Small intestine (tissue), 7 donors: ENCODE measurements at regions not wholly inside any gene's neighbourhood (a gene's known extent, or its start where the extent isn't known, plus 50 kb on each side); places are given as distances from the start of the nearest gene placed in this dataset.
A peak's percentile ranks its signal among the peaks of the same experiment; 100 is the strongest.

Experiments
- DNase-seq, 2 donors: peaks; one replicate each; pipeline versions ENCODE4 v3.0.0 to v3.0.0-alpha.2; 2013
- FAIRE-seq: peaks from 2 replicates; lab custom pipeline; 2012; peaks lifted over from hg19 to GRCh38; lab: Jason Lieb, UNC
- H3K27ac ChIP-seq, 3 donors: one replicate each; pipeline ENCODE4 v1.5.1; 2013; ENCODE audit warnings: low read length in 2 of 3, mild to moderate bottlenecking in 2 of 3, control low read depth in 1 of 3, inconsistent platforms in 1 of 3, low read depth in 1 of 3, moderate library complexity in 1 of 3
- H3K27me3 ChIP-seq, 3 donors: one replicate each; pipeline ENCODE4 v1.6.1; 2013; ENCODE audit warnings: low read length in 3 of 3, inconsistent platforms in 1 of 3; ENCODE audit not compliant: control insufficient read depth in 3 of 3, insufficient read depth in 3 of 3
- H3K36me3 ChIP-seq, 3 donors: one replicate each; pipeline ENCODE4 v1.6.1; 2013; ENCODE audit warnings: low read length in 3 of 3, inconsistent platforms in 1 of 3, low read depth in 1 of 3, mild to moderate bottlenecking in 1 of 3, moderate library complexity in 1 of 3; ENCODE audit not compliant: control insufficient read depth in 3 of 3, insufficient read depth in 2 of 3
- H3K4me1 ChIP-seq, 3 donors: one replicate each; pipeline ENCODE4 v1.6.1; 2013; ENCODE audit warnings: low read length in 2 of 3, inconsistent platforms in 1 of 3, low read depth in 1 of 3, mild to moderate bottlenecking in 1 of 3, moderate library complexity in 1 of 3; ENCODE audit not compliant: control insufficient read depth in 3 of 3, insufficient read depth in 2 of 3
- H3K4me3 ChIP-seq, 3 donors: one replicate each; pipeline ENCODE4 v1.5.1; 2013; ENCODE audit warnings: low read length in 3 of 3, control low read depth in 1 of 3, inconsistent platforms in 1 of 3, low read depth in 1 of 3, mild to moderate bottlenecking in 1 of 3, moderate library complexity in 1 of 3
- H3K9me3 ChIP-seq, 2 donors: one replicate each; pipeline ENCODE4 v1.6.1; 2013; ENCODE audit warnings: low read depth in 1 of 2, low read length in 1 of 2; ENCODE audit not compliant: control insufficient read depth in 2 of 2, insufficient read depth in 1 of 2
- WGBS, 3 donors: extraction: QIAGEN DNeasy Blood & Tissue Kit; methylation state at CpG; one replicate each; pipeline ENCODE4 v1.1.7; 2013; 5-methylcytosine and 5-hydroxymethylcytosine counted together
- donor health status: healthy with polysubstance abuse.
- donor health status: control.
- donor health status: control.
- donor health status: Bipolar disorder and iron deficiency.
- donor health status: healthy.

DNA sequence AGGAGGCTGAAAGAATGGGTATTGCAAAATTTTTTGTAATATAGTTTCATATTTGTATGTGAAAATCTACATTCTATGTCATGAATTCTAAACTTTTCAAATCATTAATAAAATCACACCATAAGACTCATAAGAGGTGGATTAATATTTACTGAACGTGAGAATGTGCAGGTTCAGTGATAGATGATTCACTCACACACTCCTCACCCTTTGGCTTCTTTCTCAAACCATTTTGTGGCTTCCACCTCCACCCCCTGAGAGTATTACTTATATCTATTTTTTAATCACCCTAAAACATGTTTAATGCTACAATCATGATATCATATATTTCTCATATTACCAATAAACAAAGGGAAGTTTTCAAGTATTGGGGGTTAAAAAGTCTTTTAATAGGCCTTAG is 275.5 kb downstream of the MEF2C start:
- Histone ChIP-seq H3K27ac (no peak overlapping the region), H3K9me3 (peaks cover 0 to 3% of the 10 kb centered on the region in 2 donors), H3K36me3 (no peaks in the 10 kb centered on the region), H3K27me3 (peaks cover 0 to 2% (median 0%) of the 10 kb centered on the region in 3 donors), H3K4me1 (no peaks in the 10 kb centered on the region), H3K4me3 (no peak overlapping the region)
- no peak for FAIRE-seq
- no peak for DNase-seq
- WGBS, 3 donors, result 69 to 75% (median 74%) methylated on average over 1 of the region's 1 CpG

DNA sequence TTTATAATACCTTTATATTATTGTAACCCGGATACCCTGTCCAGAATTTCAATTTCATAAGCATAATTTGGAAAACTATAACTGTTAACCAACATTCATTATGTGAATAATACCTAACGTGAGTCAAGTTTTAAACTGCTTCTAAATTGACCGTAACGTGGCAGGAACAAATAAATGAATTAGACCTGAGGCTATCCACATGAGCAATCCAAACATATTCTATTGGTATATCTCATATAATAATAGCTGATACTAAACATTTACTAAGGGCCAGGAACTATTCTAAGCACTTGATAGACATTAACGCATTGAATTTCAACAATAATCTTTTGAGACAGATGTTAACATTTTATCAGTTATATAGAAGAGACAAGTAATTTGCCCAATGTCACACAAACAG is 276.4 kb downstream of the MEF2C start:
- Histone ChIP-seq H3K36me3 (no peaks in the 10 kb centered on the region), H3K4me3 (no peak overlapping the region), H3K9me3 (peaks cover 0 to 3% of the 10 kb centered on the region in 2 donors), H3K27ac (no peak overlapping the region), H3K27me3 (peaks cover 0 to 2% (median 0%) of the 10 kb centered on the region in 3 donors), H3K4me1 (no peaks in the 10 kb centered on the region)
- 82 to 87% (median 86%) methylated on average over 5 of the region's 5 CpGs for WGBS, 3 donors
- DNase-seq (no peak), FAIRE-seq (no peak)

- no peaks in the 10 kb centered on the region for H3K36me3 ChIP-seq
- H3K9me3 ChIP-seq, result peaks cover 0 to 3% of the 10 kb centered on the region in 2 donors
- H3K4me1 ChIP-seq, result no peaks in the 10 kb centered on the region
- no peak overlapping the region for H3K4me3 ChIP-seq
- no peak for DNase-seq
- WGBS, 3 donors, result 72 to 77% (median 72%) methylated on average over 1 of the region's 1 CpG
- no peak for FAIRE-seq
- H3K27ac ChIP-seq, result no peak overlapping the region
- peaks cover 0 to 2% (median 0%) of the 10 kb centered on the region in 3 donors for H3K27me3 ChIP-seq
These were observed 276.8 kb downstream of the MEF2C start for GRCh38 chr5:88606173-88606572.

GRCh38 chr5:88602584-88602983 is 280.4 kb downstream of the MEF2C start:
- Histone ChIP-seq H3K9me3 (peaks cover 0 to 5% of the 10 kb centered on the region in 2 donors), H3K4me3 (no peak overlapping the region), H3K27ac (no peak overlapping the region), H3K4me1 (no peaks in the 10 kb centered on the region), H3K27me3 (no peaks in the 10 kb centered on the region), H3K36me3 (no peaks in the 10 kb centered on the region)
- DNase-seq (peak in 1 of 2 donors; percentile 23), FAIRE-seq (no peak)
- 88 to 90% (median 90%) methylated on average over 22 of the region's 22 CpGs for WGBS, 3 donors

GRCh38 chr5:88594441-88594840 is 288.5 kb downstream of the MEF2C start:
- Histone ChIP-seq H3K9me3 (no peaks in the 10 kb centered on the region), H3K4me3 (no peak overlapping the region), H3K27me3 (no peaks in the 10 kb centered on the region), H3K27ac (no peak overlapping the region), H3K36me3 (no peaks in the 10 kb centered on the region), H3K4me1 (no peaks in the 10 kb centered on the region)
- WGBS, 3 donors, result 40 to 59% (median 52%) methylated on average over 1 of the region's 1 CpG
- DNase-seq (no peak), FAIRE-seq (no peak)

GRCh38 chr5:88588609-88589008 is 294.4 kb downstream of the MEF2C start:
- FAIRE-seq (no peak), DNase-seq (no peak)
- no peaks in the 10 kb centered on the region for H3K36me3 ChIP-seq
- no peaks in the 10 kb centered on the region for H3K9me3 ChIP-seq
- H3K27me3 ChIP-seq, result no peaks in the 10 kb centered on the region
- H3K4me3 ChIP-seq, result no peak overlapping the region
- no peaks in the 10 kb centered on the region for H3K4me1 ChIP-seq
- no peak overlapping the region for H3K27ac ChIP-seq
- WGBS, 3 donors, result 78 to 91% (median 83%) methylated on average over 4 of the region's 4 CpGs

- 95 to 96% (median 95%) methylated on average over 1 of the region's 1 CpG for WGBS, 3 donors
- H3K9me3 ChIP-seq, result no peaks in the 10 kb centered on the region
- FAIRE-seq, result no peak
These were observed 299.5 kb downstream of the MEF2C start for GRCh38 chr5:88583471-88583870.

GRCh38 chr5:88558366-88558765 is 289.7 kb upstream of the TMEM161B start:
- no peaks in the 10 kb centered on the region for H3K9me3 ChIP-seq
- H3K27me3 ChIP-seq, result no peaks in the 10 kb centered on the region
- FAIRE-seq (no peak), DNase-seq (no peak)
- H3K36me3 ChIP-seq, result no peaks in the 10 kb centered on the region
- H3K27ac ChIP-seq, result no peak overlapping the region
- WGBS, 3 donors, result 91 to 95% (median 94%) methylated on average over 5 of the region's 5 CpGs
- H3K4me3 ChIP-seq, result no peak overlapping the region
- H3K4me1 ChIP-seq, result no peaks in the 10 kb centered on the region

More at GRCh38 chr5:88583471-88583870, 299.5 kb downstream of the MEF2C start:
- H3K4me1 ChIP-seq, result no peaks in the 10 kb centered on the region
- no peak overlapping the region for H3K4me3 ChIP-seq
- H3K36me3 ChIP-seq, result no peaks in the 10 kb centered on the region
- DNase-seq, result no peak
- no peak overlapping the region for H3K27ac ChIP-seq
- H3K27me3 ChIP-seq, result no peaks in the 10 kb centered on the region

DNA sequence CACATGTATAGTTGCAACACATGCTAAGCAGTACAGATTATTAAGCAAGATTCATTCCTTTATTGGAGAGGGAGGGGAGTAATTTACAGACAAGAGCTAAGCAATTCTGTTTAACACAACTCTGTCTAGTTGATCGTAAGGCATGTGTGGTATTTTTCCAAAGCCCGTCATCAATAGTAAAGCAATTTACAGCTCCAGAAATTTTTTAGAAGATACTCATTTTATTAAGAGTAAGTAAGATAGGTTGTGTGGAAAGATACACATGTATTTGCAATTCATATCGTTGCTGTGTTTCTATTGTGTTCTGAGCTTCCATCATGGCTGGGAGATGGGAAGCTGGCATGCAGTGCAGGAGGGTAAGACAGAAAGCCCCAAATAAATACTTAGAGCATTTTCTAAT is 289.2 kb upstream of the TMEM161B start:
- H3K4me1 ChIP-seq, result no peaks in the 10 kb centered on the region
- no peaks in the 10 kb centered on the region for H3K27me3 ChIP-seq
- no peaks in the 10 kb centered on the region for H3K36me3 ChIP-seq
- no peaks in the 10 kb centered on the region for H3K9me3 ChIP-seq
- 85 to 90% (median 88%) methylated on average over 3 of the region's 3 CpGs for WGBS, 3 donors
- FAIRE-seq, result no peak
- no peak overlapping the region for H3K4me3 ChIP-seq
- no peak overlapping the region for H3K27ac ChIP-seq
- DNase-seq, result no peak
